ENCODE measurements at regions not wholly inside any gene's neighbourhood (a gene's known extent, or its start where the extent isn't known, plus 50 kb on each side); places are given as distances from the start of the nearest gene placed in this dataset.

GRCh38 chr16:65315081-65315780 lies 193.4 kb upstream of the CDH11 start (continued):
- TF ChIP-seq CREB1 (IDR thresholded peaks at IDR 0.05) (no peak), EGR1 (IDR thresholded peaks at IDR 0.05; ENCODE audit: borderline replicate concordance, low read depth, low read length) (no peak), RXRA (IDR thresholded peaks at IDR 0.05; ENCODE audit: insufficient read depth, low read depth, low read length) (no peak), CHD2 (IDR thresholded peaks at IDR 0.05; ENCODE audit: low read length) (no peak), SIX5 (IDR thresholded peaks at IDR 0.05; ENCODE audit: low read depth, low read length) (no peak), SP1 (IDR thresholded peaks at IDR 0.05; ENCODE audit: low read depth, low read length) (no peak)

Data from H1 (cell line).